ENCODE measurements at regions not wholly inside any gene's neighbourhood (a gene's known extent, or its start where the extent isn't known, plus 50 kb on each side); places are given as distances from the start of the nearest gene placed in this dataset.

- no peak for TF ChIP-seq EP300 (IDR thresholded peaks at IDR 0.05)
- TF ChIP-seq, protein P1, sequence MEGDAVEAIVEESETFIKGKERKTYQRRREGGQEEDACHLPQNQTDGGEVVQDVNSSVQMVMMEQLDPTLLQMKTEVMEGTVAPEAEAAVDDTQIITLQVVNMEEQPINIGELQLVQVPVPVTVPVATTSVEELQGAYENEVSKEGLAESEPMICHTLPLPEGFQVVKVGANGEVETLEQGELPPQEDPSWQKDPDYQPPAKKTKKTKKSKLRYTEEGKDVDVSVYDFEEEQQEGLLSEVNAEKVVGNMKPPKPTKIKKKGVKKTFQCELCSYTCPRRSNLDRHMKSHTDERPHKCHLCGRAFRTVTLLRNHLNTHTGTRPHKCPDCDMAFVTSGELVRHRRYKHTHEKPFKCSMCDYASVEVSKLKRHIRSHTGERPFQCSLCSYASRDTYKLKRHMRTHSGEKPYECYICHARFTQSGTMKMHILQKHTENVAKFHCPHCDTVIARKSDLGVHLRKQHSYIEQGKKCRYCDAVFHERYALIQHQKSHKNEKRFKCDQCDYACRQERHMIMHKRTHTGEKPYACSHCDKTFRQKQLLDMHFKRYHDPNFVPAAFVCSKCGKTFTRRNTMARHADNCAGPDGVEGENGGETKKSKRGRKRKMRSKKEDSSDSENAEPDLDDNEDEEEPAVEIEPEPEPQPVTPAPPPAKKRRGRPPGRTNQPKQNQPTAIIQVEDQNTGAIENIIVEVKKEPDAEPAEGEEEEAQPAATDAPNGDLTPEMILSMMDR (IDR thresholded peaks at IDR 0.05) = no peak
Observed at GRCh38 chr14:53788566-53788965, 168.1 kb downstream of the BMP4 start.
